GM21390 (cell line): ENCODE measurements at regions not wholly inside any gene's neighbourhood (a gene's known extent, or its start where the extent isn't known, plus 50 kb on each side); places are given as distances from the start of the nearest gene placed in this dataset.
"Not testable (repeated sequence)": the region's sequence is repeated elsewhere in the genome, so short reads cannot be mapped to it uniquely, and the experiment has no call there.

Experiments
- ATAC-seq: cut with Tn5 transposase; IDR thresholded peaks from one replicate; pipeline ENCODE4 v1.9.1; 2021; ENCODE audit not compliant: unreplicated experiment

DNA sequence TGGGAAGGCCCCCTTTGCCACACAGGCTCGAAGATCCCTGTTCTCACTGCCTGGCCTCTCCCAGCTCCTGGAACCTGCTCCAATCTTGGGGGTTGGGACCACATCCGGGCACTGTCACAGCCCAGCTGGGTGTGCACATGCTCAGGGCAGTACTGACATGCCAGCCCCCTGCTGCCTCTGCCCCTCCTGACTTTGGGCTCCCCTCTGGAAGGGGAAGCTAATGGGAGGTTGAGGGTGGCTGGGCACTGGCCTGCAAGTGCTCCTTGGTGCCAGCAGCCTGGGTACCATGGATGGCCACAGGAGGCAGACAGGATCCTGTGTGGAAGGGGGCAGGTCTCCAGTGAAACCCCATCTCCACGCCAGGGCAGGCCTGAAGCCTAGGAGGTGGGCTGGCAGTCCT lies 126.1 kb upstream of the NOL4 start:
- no peak for ATAC-seq

DNA sequence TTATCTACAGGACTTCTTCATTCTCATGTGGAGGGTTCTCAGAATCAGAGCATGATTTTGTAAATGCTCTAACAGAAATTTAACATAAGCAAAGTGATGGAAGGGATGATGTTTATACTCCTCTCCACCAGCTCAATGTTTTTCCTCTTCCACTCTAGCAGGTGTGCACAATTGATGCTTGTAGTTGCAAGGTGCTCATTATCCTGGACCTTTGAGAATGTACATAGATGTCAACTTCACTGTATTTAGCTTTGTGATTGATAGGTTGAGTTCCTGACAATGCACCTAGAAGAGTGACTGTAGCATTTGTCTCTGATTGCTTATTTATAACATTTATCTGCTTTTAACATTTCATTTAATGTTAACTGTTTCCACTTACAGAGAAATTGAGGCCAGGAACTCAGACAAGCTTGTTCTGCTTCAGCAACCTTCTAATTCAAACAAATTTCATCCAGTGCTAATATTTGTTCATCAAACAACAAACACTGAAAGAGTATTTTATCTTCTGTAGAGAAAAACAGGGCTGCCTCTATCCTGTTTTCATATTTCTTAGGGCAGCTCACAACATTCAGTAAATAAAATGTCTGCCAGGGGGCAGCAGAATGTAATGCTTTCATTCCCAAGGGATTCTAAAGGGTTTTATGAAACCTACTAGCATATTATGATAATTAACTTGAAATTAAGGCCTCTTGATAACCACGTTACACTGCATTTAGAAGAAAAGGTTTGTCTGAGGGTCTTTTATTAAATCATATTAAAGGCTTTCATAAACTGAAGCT lies 127.9 kb upstream of the NOL4 start:
- ATAC-seq: no peak

DNA sequence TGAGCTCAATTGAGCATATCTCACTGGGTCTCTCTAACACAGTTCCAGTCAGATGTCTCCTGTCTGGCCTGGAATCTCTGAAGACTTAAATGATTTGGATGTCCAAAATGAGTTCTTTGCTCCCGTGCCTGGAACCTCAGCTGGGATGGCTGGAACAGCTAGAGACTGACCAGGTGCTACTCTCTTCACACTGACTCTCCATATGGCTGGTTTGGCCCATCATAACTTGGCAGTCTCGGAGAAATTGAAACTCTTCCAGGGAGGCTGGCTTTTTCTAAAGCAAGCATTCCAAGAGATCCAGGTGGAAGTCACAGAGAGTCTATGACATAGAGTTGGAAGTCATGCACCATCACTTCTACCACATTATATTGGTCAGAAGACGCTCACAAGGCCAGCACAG lies 129.6 kb upstream of the NOL4 start:
- no peak for ATAC-seq

DNA sequence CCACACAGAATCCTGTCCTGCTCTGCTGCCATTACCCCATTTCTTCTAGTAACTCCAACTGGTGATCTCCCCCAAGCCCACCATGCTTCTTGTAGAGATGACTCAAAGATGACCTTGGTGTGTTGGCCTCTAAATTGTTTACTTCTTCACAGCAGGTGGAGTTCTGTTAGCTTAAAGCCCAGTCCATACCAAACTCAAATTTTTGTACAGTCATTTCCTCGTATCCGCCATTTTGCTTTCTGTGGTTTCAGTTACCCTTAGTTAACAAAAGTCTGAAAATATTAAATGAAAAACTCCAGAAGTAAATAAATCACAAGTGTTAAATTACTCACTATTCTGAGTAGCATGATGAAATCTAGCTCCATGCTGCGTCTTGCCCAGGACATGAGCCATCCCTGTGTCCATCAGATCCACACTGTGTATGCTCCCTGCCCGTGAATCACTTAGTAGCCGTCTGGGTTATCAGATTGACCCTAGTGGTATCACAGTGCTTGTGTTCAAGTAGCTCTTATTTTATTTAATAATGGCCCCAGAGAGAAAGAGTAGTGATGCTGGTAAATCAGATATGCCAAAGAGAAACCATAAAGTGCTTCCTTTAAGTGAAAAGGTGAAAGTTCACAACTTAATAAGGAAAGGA lies 133.3 kb upstream of the NOL4 start:
- ATAC-seq: no peak

DNA sequence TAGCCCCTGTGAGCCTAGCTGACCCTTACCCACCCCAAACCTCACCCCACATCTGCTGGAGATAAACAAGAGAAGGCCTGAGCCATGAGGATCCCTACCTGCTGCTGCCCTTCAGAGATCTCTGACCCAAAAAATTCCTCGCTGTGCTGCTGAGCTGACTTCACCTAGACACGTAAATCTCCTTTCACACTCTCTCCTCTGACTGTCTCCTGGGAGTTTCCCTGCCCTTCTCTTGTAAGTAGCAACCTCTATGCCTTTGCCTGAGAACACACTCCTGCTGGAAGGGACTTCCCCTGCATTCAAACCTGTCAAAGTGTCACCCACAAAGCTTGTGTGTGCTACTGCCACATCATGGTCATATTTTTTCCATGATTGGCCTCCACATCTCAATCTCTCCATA lies 134.2 kb upstream of the NOL4 start:
- ATAC-seq: peak; percentile 87

DNA sequence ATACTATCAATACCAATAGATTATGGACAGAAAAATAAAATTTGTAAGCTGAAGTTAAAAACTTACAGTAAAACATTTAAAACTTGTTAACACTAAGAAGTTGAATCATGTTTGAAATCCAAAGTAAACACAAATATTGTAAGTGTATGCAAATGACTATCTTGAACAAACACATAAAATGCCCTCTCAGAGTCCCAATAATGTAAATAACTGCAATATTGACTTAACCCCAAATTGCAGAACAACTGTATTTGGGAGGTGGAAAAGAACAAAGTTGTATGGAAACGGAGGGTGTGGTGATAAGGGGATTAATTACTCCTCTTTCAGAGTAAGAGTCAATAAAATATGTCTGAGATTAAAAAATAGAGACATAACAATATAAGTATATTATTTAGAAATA lies 140.0 kb upstream of the NOL4 start:
- no peak for ATAC-seq

DNA sequence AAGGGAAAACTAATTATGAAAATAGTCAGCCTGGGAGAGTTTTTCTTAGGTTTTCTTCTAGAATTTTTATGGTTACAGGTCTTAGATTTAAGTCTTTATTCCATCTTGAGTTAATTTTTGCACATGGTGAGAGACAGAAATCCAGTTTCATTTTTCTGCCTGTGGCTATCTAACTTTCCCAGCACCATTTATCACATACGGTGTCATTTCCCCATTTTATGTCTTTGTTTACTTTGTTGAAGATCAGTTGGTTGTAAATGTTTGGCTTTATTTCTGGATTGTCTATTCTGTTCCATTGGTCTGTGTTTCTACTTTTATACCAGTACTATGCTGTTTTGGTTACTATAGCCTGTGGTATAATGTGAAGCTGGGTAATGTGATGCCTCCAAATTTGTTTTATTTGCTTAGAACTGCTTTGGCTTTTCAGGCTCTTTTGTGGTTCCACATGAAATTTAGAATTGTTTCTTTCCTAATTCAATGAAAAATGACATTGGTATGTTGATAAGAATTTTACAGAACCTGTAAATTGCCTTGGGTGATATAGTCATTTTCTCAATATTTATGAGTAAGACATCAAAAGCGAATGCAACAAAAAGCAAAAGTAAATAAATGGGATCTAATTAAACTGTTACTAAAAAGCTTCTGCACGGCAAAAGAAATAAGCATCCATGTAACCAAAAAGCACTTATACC lies 146.1 kb upstream of the NOL4 start:
- no peak for ATAC-seq

DNA sequence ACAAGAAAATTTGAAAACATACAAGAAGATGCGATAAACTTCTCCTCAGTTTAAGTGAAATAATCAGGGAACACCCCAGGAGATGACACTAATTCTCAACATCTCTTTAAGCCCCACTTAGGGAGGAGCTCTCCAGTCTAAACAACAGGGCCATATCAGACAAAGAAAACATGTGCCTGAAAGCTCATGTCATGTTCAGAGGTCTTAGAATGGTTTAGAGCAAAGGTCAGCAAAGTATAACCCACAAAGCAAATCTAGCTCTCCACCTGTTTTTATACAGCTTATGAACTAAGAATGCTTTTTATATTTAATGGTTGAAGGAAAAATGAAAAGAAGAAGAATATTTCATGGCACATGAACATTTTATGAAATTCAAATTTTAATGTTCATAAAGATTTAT lies 155.6 kb upstream of the NOL4 start:
- no peak for ATAC-seq

DNA sequence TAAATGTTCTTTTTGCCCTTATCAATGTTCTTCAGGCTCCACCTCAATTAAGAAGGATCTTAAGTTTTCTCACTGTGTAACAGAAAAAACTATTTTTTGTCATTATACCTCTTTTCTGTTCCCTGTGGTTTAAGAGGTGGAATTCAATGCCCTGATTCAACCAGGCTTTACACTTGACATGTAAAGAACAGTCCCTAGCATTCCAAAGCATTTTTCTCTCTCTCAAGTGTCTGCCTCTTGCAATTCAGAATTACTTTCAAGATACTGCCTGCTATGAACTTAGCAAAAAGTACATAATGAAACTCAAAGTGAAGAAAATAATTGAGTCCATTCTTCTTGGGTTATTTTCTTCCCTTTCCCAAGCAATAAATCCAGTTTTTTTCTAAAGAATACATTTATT lies 160.6 kb upstream of the NOL4 start:
- ATAC-seq: no peak

DNA sequence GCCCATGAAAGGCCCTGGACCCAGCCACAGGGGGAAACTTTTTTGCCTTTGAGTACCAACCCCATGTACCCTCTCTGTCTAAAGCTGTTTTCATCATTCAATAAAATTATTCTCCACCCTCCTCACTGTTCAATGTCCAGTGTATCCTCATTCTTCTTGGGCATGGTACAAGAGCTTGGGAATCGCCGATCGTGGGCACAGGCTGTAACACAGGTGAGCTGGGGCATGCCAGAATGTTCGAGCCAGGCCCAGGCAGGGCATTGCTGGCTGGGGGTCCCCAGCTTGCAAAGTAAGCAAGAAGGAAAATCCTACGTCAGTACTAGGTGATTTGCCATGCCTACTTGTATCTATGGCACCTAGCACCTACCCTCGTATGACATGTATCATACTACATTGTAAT lies 162.1 kb upstream of the NOL4 start:
- ATAC-seq: no peak

DNA sequence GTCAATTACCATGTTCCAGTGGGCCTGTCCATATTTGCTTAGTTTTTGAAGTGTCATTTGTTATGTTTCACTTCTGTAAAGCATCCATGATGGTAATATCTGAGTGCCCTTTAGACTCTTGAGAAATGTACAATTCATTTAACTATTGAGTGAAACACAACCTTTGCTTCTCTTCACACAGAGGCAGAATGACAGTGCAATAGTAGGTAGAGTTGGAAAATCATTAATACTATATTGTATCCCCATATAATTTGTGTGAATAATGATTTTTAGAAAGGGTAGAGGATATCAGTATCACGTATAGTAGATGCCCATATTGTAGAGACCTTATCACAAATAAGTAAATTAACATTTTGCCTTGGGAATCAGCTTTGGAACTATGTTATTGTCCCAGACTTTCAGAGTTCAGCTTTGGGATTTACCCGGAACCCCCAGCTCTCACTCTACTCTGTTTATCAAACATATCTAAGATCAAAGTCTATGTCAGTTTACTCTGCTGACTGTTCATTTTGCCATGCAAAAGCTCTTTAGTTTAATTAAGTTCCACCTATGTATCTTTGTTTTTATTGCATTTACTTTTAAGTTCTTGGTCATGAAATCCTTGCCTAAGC lies 172.7 kb upstream of the NOL4 start:
- no peak for ATAC-seq

DNA sequence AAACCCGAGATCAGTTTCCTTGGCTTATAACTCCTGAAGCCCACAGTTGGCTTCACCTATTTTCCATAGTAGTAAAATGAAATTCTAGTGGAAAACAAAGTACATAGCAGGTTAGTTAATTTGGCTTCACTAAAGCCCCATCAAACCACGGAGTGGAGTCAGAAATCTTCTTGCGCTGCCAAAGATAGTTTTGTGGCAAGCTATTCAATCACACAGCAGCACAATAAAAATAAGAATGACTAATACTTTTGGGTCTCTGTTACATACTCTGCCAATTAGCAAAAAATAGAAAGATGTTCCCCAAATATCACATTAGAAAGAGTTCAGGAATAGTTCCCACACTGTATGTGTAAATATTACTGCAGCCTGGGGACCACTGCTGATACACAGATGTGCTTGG lies 175.2 kb upstream of the NOL4 start:
- ATAC-seq: no peak

DNA sequence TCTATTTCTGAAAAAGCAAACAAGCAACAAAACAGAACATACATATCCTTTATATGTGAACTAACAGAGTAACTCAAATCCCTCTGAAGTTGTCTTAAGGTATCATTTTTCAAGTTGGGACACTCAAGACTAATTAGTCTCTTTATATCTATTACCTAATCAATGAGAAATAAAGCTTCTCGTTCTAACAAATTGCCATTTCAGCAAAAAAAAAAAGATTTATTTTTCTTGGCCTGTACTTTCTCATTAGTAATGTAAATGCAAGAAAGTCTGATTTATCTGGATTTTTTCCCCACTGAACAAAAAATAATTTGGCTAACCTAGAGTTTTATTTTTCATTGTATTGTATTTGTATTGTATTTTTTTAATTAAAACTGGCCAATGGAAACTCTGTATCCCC lies 176.1 kb upstream of the NOL4 start:
- ATAC-seq: no peak

DNA sequence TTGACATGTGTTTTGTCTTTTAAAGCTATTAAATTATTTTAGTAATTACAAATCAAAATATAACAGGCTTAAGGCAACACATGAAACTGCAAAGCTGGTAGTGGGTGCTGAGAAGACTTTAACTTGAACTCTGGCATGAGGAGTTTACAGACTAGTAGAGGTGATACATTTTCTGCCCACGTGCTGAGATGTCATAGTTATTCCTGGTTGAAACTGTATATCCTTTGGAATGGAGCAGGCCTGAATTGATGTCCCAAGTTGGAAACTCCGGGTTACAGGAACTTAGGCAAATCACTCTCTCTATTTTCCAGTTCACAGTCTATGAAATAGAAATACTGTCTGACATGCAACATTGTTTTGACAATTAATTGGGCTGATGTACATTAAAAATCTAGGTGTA lies 177.1 kb upstream of the NOL4 start:
- no peak for ATAC-seq

DNA sequence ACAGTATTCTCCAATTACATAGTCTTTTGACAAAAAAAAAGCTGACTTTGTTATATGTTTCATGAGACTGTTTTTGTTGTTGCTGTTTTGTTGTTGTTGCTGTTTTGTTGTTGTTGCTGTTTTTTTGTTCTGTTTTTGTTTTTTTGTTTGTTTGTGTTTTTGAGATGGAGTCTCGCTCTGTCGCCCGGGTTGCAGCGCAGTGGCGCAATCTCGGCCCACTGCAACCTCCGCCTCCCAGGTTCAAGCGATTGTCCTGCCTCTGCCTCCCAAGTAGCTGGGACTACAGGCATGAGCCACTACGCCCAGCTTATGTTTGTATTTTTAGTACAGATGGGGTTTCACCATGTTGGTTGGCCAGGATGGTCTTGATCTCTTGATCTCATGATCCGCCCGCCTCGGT lies 182.8 kb upstream of the NOL4 start:
- ATAC-seq: not testable (repeated sequence)

DNA sequence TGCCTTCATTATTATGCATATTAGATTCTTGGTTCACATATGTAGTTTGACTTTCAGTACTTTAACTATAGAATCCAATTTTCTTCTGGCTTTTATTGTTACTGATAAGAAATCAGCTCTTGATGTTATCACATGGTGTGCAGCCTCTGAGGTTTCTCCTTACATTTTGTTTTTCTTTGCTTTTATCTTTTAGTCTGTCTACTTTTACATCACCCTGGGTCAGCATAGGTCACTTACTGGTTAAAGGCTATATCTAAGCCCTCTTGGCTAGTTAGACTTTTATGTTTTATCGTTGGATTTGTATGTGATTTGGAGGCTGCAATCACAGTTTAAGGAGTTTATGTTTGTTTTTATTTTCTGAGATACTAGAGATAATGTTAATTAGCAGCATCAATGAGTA lies 187.2 kb upstream of the NOL4 start:
- ATAC-seq: no peak

DNA sequence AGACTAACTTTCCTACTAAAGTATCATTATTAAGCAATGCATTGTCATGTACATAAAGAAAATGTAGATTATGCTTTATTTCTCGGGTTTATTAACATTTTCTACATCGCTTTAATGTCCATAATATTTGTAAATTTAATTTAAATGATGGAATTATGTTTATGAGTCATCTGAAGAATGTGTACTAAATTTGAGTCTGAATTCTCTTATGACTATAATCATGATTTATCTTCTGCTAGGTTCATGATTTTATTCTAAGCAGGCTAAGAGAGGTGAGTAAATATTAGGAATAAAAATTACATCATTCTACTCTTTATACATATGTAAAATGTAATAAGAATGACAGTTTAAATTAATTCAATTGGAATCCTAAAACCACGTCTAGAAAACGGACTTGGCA lies 206.3 kb upstream of the NOL4 start:
- no peak for ATAC-seq

DNA sequence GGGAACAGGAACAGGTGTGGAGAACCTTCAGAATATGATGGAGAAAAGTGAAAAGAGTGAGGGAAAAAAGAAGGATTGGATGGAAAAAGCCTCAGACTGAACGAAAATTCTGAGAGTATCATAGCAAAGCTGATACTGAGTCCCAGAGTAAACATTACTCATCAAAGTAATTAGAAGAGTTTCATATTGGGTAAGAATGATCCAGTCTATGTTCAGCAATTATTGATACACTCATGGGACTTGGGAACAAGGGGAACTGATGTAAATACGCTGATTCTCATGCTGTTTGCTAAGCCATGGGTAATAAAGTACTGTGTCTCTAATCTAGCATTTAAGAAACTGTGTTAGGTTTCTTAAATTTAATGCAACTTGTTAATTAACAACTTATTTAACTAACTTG lies 219.9 kb upstream of the NOL4 start:
- ATAC-seq: no peak

DNA sequence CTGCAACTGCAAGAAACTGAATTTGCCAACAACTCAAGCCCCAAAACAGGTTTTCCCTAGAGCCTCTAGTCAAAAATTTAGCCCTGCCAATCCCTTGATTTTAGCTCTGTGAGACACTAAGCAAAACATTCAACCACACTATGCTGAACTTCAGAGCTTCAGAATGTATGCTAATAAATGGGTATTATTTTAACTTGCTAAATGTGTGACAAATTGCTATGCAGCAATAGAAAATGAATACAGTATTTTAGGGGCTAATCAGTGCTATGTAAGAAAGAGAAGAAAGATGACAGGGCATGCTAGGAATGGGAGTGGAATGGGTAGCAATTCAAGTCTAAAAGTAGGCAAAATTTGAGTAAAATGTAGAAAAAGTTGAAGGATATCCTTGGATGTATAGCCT lies 223.9 kb upstream of the NOL4 start:
- no peak for ATAC-seq

DNA sequence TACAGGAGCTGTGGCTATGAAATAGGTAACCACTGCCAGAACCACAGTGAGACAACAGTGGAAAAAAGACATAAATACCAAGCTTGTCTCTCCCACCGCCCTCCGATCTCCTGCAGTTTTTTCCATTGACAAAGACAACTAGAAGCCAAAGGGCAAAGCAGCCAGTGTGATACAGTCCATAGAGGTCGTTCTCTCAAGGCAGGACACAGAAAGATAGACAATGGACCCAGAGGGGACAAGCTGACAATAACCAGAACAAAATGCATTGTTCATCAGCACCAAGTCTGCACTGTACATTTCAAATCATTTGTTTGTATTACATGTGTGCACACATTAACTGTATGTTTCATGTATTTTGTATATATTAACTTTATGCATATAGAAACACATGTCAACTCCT lies 233.0 kb upstream of the NOL4 start:
- no peak for ATAC-seq

DNA sequence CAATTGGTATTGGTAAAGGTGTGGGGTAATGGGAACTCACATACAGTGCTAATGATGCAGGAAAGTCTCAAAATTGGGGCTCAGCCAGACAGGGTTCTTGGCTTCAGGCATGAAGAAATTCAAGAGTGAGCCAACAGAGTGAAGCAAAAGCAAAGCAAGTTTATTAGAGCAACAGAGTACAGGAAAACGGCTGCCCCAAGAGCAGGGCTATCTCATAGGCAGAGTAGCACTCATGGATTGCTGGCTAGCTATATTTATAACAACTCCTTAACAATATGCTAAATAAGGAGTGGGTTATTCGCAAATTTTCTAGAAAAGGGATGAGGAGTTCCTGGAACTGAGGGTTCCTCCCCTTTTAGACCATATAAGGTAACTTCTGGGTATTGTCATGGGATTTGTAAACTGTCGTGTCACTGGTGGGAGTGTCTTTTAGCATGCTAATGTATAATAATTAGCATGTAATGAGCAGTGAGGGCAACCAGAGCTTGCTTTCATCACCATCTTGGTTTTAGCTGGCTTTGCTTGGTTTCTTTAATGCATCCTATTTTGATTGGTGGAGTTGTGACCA lies 233.8 kb upstream of the NOL4 start:
- ATAC-seq: no peak

DNA sequence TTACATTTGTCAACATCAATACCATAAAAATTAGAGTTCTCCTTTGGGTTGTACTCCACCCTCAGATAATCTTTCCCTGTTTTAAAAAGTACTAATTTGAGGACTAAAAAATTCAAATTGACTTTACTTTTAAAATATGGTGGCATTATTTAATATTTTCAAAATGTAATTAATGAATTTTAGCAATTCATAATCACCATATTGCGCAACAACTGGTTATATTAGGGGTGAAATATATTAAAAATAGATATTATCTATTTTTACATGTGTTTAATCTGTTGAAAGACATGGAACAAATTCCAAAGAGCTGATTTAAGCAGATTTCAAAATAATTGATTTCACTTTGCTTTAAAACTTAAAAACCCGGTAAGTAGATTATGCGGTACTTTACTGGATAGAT lies 236.6 kb upstream of the NOL4 start:
- no peak for ATAC-seq
